Choroid plexus epithelial cell (primary cell): ENCODE measurements at regions not wholly inside any gene's neighbourhood (a gene's known extent, or its start where the extent isn't known, plus 50 kb on each side); places are given as distances from the start of the nearest gene placed in this dataset.

Experiments
- DNase-seq: peaks from one replicate; pipeline ENCODE4 v3.0.0-alpha.2; 2010; ENCODE audit warnings: low read depth
- H3K4me3 ChIP-seq: 2 replicates; pipeline ENCODE4 v1.5.1; 2011; ENCODE audit warnings: low read depth, mild to moderate bottlenecking, control low read depth, low read length, moderate library complexity
- TF ChIP-seq, protein P1 (sequence below): conservative IDR thresholded peaks from 2 replicates; pipeline ENCODE4 v1.5.1; 2011; ENCODE audit warnings: low read depth, mild to moderate bottlenecking, control low read depth, inconsistent platforms, low read length, moderate library complexity

DNA sequence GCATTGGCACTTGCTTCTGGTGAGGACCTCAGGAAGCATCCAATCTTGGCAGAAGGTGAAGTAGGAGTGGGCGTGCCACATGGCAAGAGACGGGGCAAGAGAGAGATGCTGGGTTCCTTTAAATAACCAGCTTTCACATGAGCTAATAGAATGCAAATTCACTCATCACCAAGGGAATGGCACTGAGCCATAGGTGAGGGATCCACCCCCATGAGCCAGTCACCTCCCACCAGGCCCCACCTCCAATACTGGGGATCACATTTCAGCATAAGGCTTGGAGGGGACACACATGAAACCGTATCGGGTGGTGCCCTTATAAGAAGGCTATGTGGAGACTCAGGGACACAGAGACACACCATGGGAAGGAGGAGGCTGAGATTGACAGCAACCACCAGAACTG, 140.0 kb upstream of the MSX1 start:
- TF ChIP-seq, protein P1, sequence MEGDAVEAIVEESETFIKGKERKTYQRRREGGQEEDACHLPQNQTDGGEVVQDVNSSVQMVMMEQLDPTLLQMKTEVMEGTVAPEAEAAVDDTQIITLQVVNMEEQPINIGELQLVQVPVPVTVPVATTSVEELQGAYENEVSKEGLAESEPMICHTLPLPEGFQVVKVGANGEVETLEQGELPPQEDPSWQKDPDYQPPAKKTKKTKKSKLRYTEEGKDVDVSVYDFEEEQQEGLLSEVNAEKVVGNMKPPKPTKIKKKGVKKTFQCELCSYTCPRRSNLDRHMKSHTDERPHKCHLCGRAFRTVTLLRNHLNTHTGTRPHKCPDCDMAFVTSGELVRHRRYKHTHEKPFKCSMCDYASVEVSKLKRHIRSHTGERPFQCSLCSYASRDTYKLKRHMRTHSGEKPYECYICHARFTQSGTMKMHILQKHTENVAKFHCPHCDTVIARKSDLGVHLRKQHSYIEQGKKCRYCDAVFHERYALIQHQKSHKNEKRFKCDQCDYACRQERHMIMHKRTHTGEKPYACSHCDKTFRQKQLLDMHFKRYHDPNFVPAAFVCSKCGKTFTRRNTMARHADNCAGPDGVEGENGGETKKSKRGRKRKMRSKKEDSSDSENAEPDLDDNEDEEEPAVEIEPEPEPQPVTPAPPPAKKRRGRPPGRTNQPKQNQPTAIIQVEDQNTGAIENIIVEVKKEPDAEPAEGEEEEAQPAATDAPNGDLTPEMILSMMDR = no peak
- H3K4me3 ChIP-seq = no peak overlapping the region
- DNase-seq = no peak

DNA sequence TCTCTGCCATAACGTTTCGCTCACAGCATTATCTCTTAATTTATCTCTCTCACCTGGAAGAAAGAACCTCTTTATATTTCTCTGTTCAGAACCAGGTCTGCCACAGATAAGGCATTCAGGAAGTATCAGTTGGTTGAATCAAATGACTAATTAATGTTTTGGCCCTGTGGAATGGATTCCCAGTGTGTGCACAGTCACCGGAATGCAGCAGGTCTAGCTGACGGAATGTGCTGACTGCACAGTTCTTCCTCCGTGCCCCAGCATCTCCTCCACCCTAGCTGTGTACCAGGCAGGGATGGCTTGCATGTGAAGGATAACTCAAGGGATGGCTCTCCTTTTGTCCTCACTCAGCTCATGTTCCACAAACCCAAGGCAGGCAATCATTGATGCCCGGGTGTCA, 141.8 kb upstream of the MSX1 start:
- TF ChIP-seq, protein P1 = no peak
- no peak overlapping the region for H3K4me3 ChIP-seq
- no peak for DNase-seq

DNA sequence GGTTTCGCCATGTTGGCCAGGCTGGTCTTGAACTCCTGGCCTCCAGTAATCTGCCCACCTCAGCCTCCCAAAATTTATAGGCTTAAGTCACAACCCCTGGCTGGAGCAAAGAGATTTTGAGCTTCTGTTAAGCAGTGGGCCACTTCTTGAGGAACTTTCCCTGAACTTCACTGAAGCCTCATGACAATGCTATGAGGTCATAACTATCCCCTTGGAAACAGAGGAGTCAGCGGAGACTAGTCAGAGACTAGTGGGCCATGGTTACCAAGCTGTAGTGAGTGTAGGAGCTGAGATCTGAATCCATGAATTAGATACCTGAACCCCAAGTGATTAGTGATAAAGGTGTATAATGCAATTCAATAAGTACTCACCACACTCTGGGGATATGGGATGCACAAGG, 145.1 kb upstream of the MSX1 start:
- no peak overlapping the region for H3K4me3 ChIP-seq
- TF ChIP-seq, protein P1 = no peak
- peak; percentile 34 for DNase-seq

DNA sequence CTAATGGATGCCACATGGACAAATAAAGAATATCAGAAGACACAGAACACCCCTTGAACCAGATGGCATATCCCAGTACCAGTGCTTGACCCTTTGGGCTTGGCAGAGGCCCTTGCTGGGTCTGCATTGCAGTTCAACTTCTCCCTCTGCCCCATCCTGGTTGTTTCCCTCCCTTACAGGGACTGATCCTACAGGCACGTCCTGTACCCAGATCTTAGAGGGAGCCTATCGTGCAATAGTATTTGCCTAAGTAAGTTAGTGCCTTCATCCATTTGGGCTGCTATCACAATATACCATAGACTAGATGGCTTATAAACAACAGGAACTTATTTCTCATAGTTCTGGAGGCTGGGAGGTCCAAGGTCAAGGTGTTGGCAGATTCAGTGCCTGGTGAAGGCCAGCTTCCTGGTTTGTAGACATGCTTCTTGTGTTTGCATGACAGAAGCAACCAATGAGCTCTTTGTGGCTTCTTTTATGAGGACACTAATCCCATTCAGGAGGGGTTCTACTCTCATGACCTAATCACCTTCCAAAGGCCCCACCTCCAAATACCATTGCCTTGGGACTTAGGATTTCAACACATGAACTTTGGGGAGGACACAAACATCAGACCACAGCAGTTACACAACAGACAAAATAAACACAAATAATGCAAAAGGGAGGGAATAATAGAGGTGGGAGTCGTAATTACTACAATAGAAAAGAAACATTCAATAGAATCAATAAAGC, 146.5 kb upstream of the MSX1 start:
- TF ChIP-seq, protein P1 = no peak
- DNase-seq = no peak
- H3K4me3 ChIP-seq = no peak overlapping the region

DNA sequence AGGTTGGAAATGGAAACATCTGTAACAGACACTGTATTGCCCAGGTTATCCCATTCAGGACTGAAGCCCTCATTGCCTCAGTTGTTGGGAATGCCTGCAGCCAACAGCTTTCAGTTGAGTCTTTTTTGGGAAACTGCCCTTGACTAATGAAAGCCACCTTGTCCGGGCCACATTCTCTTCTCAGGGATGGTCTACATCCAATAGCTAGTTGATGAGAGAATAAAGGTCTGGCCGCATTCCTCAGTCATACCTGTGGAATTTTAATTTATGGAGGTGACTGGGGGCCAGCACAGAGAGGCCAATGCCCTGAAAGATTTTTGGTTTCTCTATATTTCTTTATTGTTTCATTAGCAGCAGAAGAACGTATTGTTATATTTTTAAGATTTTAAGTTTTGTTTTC, 147.6 kb upstream of the MSX1 start:
- H3K4me3 ChIP-seq = no peak overlapping the region
- TF ChIP-seq, protein P1 = no peak
- DNase-seq = no peak

DNA sequence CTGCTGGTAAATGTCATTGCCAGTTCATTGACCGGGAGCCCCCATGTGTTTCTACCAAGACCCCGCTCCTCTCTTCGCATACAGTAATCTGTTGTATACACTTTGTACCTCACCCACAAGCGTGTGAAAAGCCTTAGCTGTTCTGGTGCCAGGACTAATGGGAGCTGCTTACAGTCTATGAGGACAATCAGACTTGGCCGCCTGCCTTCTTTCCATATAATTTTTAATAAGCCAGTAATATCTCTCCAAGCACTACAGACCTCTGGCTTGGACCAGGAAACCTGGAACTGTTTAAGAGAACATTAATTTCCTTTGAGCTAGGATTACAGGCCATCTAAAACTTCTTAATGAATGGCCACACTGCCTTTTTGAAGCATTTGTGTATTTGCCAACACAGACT, 149.7 kb upstream of the MSX1 start:
- TF ChIP-seq, protein P1 = no peak
- DNase-seq = no peak
- no peak overlapping the region for H3K4me3 ChIP-seq

DNA sequence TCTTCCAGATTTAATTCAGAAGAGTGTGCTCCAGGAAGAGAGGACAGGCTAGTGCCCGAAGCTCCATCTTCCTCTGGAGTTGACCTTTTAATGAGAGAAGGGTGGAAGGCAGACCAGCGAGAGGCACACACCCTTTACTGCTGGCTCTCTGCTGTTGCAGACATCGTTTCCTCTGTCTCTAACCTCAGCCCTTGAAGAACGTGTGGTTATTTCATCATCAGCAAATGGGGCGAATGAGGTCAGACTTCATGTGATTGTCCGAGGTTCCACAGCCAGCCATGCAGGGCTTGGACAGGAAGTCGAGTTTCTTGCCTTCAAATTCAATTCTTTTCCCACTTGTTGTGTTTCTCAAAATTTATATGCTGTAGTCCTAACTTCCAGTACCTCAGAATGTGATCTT, 155.2 kb upstream of the MSX1 start:
- DNase-seq = peak; percentile 86
- TF ChIP-seq, protein P1 = no peak
- H3K4me3 ChIP-seq = no peak overlapping the region
